Peyer's patch (tissue), 4 donors: ENCODE measurements at regions not wholly inside any gene's neighbourhood (a gene's known extent, or its start where the extent isn't known, plus 50 kb on each side); places are given as distances from the start of the nearest gene placed in this dataset.

Source experiments
- POLR2A ChIP-seq, 2 donors: fragments of 450-650 bp; IDR thresholded peaks; one replicate each; pipeline ENCODE4 v1.5.1; 2017; ENCODE audit warnings: antibody characterized with exemption in 2 of 2, mild to moderate bottlenecking in 2 of 2, moderate library complexity in 2 of 2
- TF ChIP-seq, protein P1 (sequence below), 6 experiments: fragments of 450-650 bp in 4 of 6; fragments of 200-600 bp in 2 of 6; sonication (generic) in 1 of 6; IDR thresholded peaks; one replicate each; pipeline ENCODE4 v1.5.1; 2017 to 2019; ENCODE audit warnings: antibody characterized with exemption in 6 of 6, mild to moderate bottlenecking in 3 of 6, moderate library complexity in 1 of 6

GRCh38 chr10:4108693-4109092 lies 323.7 kb upstream of the KLF6 start:
- TF ChIP-seq POLR2A (IDR thresholded peaks at IDR 0.05), result no peak
- TF ChIP-seq, protein P1, sequence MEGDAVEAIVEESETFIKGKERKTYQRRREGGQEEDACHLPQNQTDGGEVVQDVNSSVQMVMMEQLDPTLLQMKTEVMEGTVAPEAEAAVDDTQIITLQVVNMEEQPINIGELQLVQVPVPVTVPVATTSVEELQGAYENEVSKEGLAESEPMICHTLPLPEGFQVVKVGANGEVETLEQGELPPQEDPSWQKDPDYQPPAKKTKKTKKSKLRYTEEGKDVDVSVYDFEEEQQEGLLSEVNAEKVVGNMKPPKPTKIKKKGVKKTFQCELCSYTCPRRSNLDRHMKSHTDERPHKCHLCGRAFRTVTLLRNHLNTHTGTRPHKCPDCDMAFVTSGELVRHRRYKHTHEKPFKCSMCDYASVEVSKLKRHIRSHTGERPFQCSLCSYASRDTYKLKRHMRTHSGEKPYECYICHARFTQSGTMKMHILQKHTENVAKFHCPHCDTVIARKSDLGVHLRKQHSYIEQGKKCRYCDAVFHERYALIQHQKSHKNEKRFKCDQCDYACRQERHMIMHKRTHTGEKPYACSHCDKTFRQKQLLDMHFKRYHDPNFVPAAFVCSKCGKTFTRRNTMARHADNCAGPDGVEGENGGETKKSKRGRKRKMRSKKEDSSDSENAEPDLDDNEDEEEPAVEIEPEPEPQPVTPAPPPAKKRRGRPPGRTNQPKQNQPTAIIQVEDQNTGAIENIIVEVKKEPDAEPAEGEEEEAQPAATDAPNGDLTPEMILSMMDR (IDR thresholded peaks at IDR 0.05), result no peak
